ENCODE measurements at regions not wholly inside any gene's neighbourhood (a gene's known extent, or its start where the extent isn't known, plus 50 kb on each side); places are given as distances from the start of the nearest gene placed in this dataset.

- Histone ChIP-seq H3K79me2 (ENCODE audit: control insufficient read depth, insufficient read depth, low read length) (no peaks in the 10 kb centered on the region), H3K4me1 (ENCODE audit: control insufficient read depth, insufficient read depth, low read length) (no peaks in the 10 kb centered on the region), H3K27me3 (replicated peaks in 1 of 2; ENCODE audit: control insufficient read depth in 2 of 2, insufficient read depth in 2 of 2, low read length in 1 of 2) (no peaks in the 10 kb centered on the region), H3K4me3 (no peak overlapping the region), H3K9ac (ENCODE audit: control insufficient read depth, insufficient read depth, low read length) (no peak overlapping the region), H3K9me3 (replicated peaks; ENCODE audit: control insufficient read depth, insufficient read depth, low read length) (no peaks in the 10 kb centered on the region; the same call in 2 of the 3 replicates), H4K20me1 (ENCODE audit: control insufficient read depth, insufficient read depth) (no peaks in the 10 kb centered on the region), H3K4me2 (ENCODE audit: control insufficient read depth, insufficient read depth) (no peak overlapping the region), H3K27ac (ENCODE audit: control insufficient read depth, insufficient read depth) (no peak overlapping the region), H3K36me3 (ENCODE audit: control insufficient read depth in 2 of 2, insufficient read depth in 2 of 2, low read length in 1 of 2) (no peaks in the 10 kb centered on the region), H2AFZ (ENCODE audit: control insufficient read depth, low read depth, low read length) (no peak overlapping the region)
- no TSS peak for BruUV-seq (replicated peaks)
- in situ Hi-C loops (cut with MboI) = no loop called here
- no peak for ATAC-seq
- no peak for FAIRE-seq
- TF ChIP-seq FOXM1 (IDR thresholded peaks at IDR 0.05; ENCODE audit: low read depth, low read length) (no peak), TARDBP (IDR thresholded peaks at IDR 0.05; ENCODE audit: borderline replicate concordance) (no peak), REST (IDR thresholded peaks at IDR 0.05; ENCODE audit: low read depth, low read length) (no peak), ZNF207 (IDR thresholded peaks at IDR 0.05; ENCODE audit: borderline replicate concordance) (no peak), ZSCAN29 (IDR thresholded peaks at IDR 0.05) (no peak), ESRRA (IDR thresholded peaks at IDR 0.05; ENCODE audit: low read length) (no peak), PBX3 (IDR thresholded peaks at IDR 0.05; ENCODE audit: insufficient replicate concordance, low read depth, low read length) (no peak), CHD4 (IDR thresholded peaks at IDR 0.05) (no peak), SP1 (IDR thresholded peaks at IDR 0.05; ENCODE audit: low read depth, low read length) (no peak)
- RAD21 ChIA-PET (ENCODE audit: unreplicated experiment) = no interaction called here
- intact Hi-C loops (cut with micrococcal nuclease; ENCODE audit: unreplicated experiment) = no loop called here
- 25% methylated on average over 2 of the region's 2 CpGs for whole genome bisulfite sequencing (ENCODE audit: insufficient coverage, insufficient replicate concordance, low lambda C conversion rate, missing lambda C conversion rate)
- SMC1A ChIA-PET (ENCODE audit: uncharacterized antibody, unreplicated experiment) = no interaction called here
- no peak for DNase-seq (ENCODE audit: low read depth, low spot score)
- CTCF ChIA-PET = no interaction called here
- POLR2A ChIA-PET = no interaction called here
Observed at GRCh38 chr18:52244658-52245057, 95.3 kb upstream of the DCC start.

Data from GM12878 (cell line).